ENCODE measurements at regions not wholly inside any gene's neighbourhood (a gene's known extent, or its start where the extent isn't known, plus 50 kb on each side); places are given as distances from the start of the nearest gene placed in this dataset.
A peak's percentile ranks its signal among the peaks of the same experiment; 100 is the strongest.

- Histone ChIP-seq H3K27me3 (peaks cover 52% of the 10 kb centered on the region), H3K27ac (no peak overlapping the region), H3K9me3 (replicated peaks in 1 of 3) (no peaks in the 10 kb centered on the region), H3K4me3 (no peak overlapping the region), H3K36me3 (replicated peaks in 1 of 2) (no peaks in the 10 kb centered on the region), H3K4me1 (replicated peaks in 1 of 2) (peaks cover 13 to 21% of the 10 kb centered on the region in 2 donors)
- 2 to 17% (median 12%) methylated on average over 5 to 6 of the region's 6 CpGs for WGBS, 4 donors
- peak in 3 of 7 donors; percentile 31 to 46 (median 35) for DNase-seq
- intact Hi-C loops (cut with DNase I): loop anchor here in 1 of 2 donors (10.0 kb wide), 3 partner anchors 132 to 282 kb away; no protein-coding TSS in a partner anchor
- TF ChIP-seq POLR2A (IDR thresholded peaks at IDR 0.05): no peak
- peak; percentile 17 to 48 (median 38) for TF ChIP-seq CTCF (IDR thresholded peaks at IDR 0.05)
Observed at GRCh38 chr11:43573233-43573632, 107.3 kb upstream of the HSD17B12 start.

DNA sequence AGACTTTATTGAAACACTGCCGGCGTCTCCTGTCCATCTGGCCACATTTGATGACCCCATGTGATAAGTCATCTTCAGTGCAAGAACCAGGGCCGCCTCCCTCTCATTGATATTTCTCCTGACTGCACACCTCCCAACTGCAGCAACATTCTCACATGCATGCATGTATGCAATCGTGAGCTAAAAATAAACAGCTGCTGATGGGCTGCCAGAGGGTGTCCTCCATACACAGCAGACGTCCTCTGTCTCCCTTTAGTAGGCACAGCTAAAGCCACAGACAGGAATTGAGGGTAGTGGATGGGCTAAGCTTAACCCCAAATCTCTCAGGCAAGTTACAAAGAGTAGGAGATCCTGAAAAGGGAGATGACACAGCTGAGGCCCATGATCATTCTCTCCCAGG lies 106.7 kb upstream of the HSD17B12 start:
- intact Hi-C loops (cut with DNase I): loop anchor here in 1 of 2 donors (10.0 kb wide), 3 partner anchors 131 to 281 kb away; no protein-coding TSS in a partner anchor

GRCh38 chr11:43574411-43574810 lies 106.1 kb upstream of the HSD17B12 start:
- no peaks in the 10 kb centered on the region for H3K36me3 ChIP-seq (replicated peaks in 1 of 2)
- peaks cover 17 to 25% of the 10 kb centered on the region in 2 donors for H3K4me1 ChIP-seq (replicated peaks in 1 of 2)
- no peak overlapping the region for H3K27ac ChIP-seq
- intact Hi-C loops (cut with DNase I): loop anchor here in 1 of 2 donors (10.0 kb wide), 3 partner anchors 130 to 280 kb away; no protein-coding TSS in a partner anchor
- TF ChIP-seq CTCF (IDR thresholded peaks at IDR 0.05): no peak
- H3K4me3 ChIP-seq: no peak overlapping the region
- WGBS, 4 donors: 20 to 34% (median 26%) methylated on average over 1 of the region's 1 CpG
- no peak for DNase-seq
- no peaks in the 10 kb centered on the region for H3K9me3 ChIP-seq (replicated peaks in 1 of 3)
- H3K27me3 ChIP-seq: peaks cover 61% of the 10 kb centered on the region

More for the DNA sequence above, 106.7 kb upstream of the HSD17B12 start:
- Histone ChIP-seq H3K4me1 (replicated peaks in 1 of 2) (peaks cover 13 to 21% of the 10 kb centered on the region in 2 donors), H3K36me3 (replicated peaks in 1 of 2) (no peaks in the 10 kb centered on the region), H3K9me3 (replicated peaks in 1 of 3) (no peaks in the 10 kb centered on the region), H3K27me3 (peaks cover 57% of the 10 kb centered on the region), H3K4me3 (no peak overlapping the region), H3K27ac (no peak overlapping the region)
- no peak for DNase-seq
- TF ChIP-seq POLR2A (IDR thresholded peaks at IDR 0.05): no peak
- TF ChIP-seq CTCF (IDR thresholded peaks at IDR 0.05): no peak
- 45 to 47% (median 45%) methylated on average over 5 of the region's 5 CpGs for WGBS, 4 donors

DNA sequence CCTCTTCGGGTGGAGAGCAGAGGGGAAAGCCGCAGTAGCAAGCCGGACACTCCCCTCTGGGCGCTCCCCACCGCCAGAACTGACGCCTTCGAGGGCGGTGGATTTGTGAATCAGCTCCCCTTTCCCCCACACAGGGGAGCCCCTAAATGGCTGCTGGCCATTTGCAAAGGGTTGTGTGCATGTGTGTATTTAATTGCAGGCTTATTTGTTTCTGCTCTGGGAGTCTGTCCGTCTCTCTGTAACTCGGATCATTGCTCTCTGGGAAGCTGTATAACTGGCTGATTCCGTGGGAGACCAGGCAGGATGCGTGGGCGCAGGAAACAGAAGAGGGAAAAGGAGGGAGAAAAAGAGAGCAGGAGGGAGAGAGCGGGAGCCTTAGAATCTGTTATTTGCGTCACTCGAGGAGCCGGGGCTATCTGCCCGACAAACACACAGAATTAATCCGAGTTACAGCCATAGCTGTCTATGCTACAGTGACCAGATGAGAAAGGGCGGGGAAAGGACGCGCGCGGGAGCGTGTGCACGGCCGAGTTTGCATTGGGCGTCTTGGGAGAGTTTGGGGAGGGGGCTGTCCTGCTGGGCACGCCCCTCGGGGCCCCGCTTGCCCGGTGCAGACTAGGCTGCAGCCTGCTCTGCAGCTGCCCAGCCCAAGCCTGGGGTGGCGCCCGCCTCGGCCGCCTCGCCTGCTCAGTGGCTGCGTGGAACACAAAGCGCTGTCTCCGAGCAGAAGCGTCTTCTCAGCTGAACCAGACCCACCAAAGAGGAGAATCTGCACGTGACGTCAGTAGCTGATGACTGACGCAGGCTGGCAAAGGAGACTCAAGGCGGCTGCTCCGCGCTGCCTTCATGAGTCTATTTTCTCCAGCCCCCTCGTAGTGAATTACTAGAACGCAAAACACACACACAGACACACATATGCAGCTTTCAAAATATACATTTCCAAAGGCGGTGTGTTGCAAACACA lies 105.3 kb upstream of the HSD17B12 start:
- peak in 5 of 7 donors; percentile 47 to 86 (median 50) for DNase-seq
- intact Hi-C loops (cut with DNase I): loop anchor here in 1 of 2 donors (10.0 kb wide), 3 partner anchors 130 to 280 kb away; no protein-coding TSS in a partner anchor
- Histone ChIP-seq H3K4me1 (replicated peaks in 1 of 2) (peaks cover 23 to 32% of the 10 kb centered on the region in 2 donors), H3K27me3 (peaks cover 69% of the 10 kb centered on the region), H3K36me3 (replicated peaks in 1 of 2) (no peaks in the 10 kb centered on the region), H3K9me3 (replicated peaks in 1 of 3) (no peaks in the 10 kb centered on the region), H3K4me3 (peak overlapping the region in 1 of 4 donors; percentile 13), H3K27ac (peak overlapping the region in 1 of 5 donors; percentile 20)
- TF ChIP-seq CTCF (IDR thresholded peaks at IDR 0.05): no peak
- no peak for TF ChIP-seq POLR2A (IDR thresholded peaks at IDR 0.05)
- 1 to 3% (median 2%) methylated on average over 29 to 50 of the region's 50 CpGs for WGBS, 4 donors
